Right lobe of liver (tissue), 6 donors: ENCODE measurements at regions not wholly inside any gene's neighbourhood (a gene's known extent, or its start where the extent isn't known, plus 50 kb on each side); places are given as distances from the start of the nearest gene placed in this dataset.
"Not testable (repeated sequence)": the region's sequence is repeated elsewhere in the genome, so short reads cannot be mapped to it uniquely, and the experiment has no call there.

ENCODE experiments used
- ATAC-seq, 4 donors: fragments of 200-7000 bp; cut with Tn5 transposase; one replicate each; pipeline ENCODE4 v1.9.1; 2020; ENCODE audit warnings: mild to moderate bottlenecking in 4 of 4, moderate library complexity in 4 of 4
- DNase-seq, 3 donors: peaks; one replicate each; pipeline ENCODE4 v3.0.0-alpha.2; 2020
- H3K27ac ChIP-seq, 3 donors: fragments of 200-600 bp; one replicate each; pipeline ENCODE4 v1.8.0; 2022
- H3K27me3 ChIP-seq, 2 donors: fragments of 200-600 bp; one replicate each; pipeline ENCODE4 v1.8.0; 2022
- H3K36me3 ChIP-seq, 4 donors: fragments of 200-600 bp; sonication (generic) in 1 of 4; one replicate each; pipeline versions ENCODE4 v1.5.1 to v1.8.0; 2017 to 2022; ENCODE audit warnings: control low read depth in 1 of 4
- H3K4me1 ChIP-seq, 4 donors: fragments of 200-600 bp; sonication (generic) in 1 of 4; one replicate each; pipeline versions ENCODE4 v1.5.1 to v1.8.0; 2017 to 2022; ENCODE audit warnings: control low read depth in 1 of 4
- H3K4me3 ChIP-seq, 3 donors: fragments of 200-600 bp; one replicate each; pipeline ENCODE4 v1.8.0; 2022
- H3K9me3 ChIP-seq, 4 donors: fragments of 200-600 bp; sonication (generic) in 1 of 4; one replicate each; pipeline versions ENCODE4 v1.5.1 to v1.8.0; 2017 to 2022; ENCODE audit warnings: control low read depth in 1 of 4
- CTCF ChIP-seq, 4 donors: fragments of 200-600 bp in 3 of 4; fragments of 450-650 bp in 1 of 4; IDR thresholded peaks; one replicate each; pipeline versions ENCODE4 v1.5.1 to v1.8.0; 2016 to 2022; ENCODE audit warnings: antibody characterized with exemption in 4 of 4, mild to moderate bottlenecking in 2 of 4
- POLR2A ChIP-seq: fragments of 450-650 bp; IDR thresholded peaks from one replicate; pipeline ENCODE4 v1.6.1; 2017; ENCODE audit warnings: antibody characterized with exemption, mild to moderate bottlenecking
- WGBS: methylation state at CpG from one replicate; pipeline ENCODE4 v1.1.6; 2018; ENCODE audit warnings: low coverage, low lambda C conversion rate; ENCODE audit not compliant: insufficient coverage; ENCODE audit errors: missing lambda C conversion rate; 5-methylcytosine and 5-hydroxymethylcytosine counted together
- intact Hi-C, 2 donors: fragments of 100-400 bp; cut with DNase I; formaldehyde crosslinking; loops; one replicate each; pipeline versions ENCODE4 v1.11.2 to v1.14.1; 2022
- donor health status: DM: no; HTN: yes; CAD: no.
- donor health status: DM: no; HTN: no; CAD: no.
- donor health status: DM: no; HTN: no; CAD: no.
- donor health status: DM: no; HTN: yes; CAD: no.
- donor health status: DM: no; HTN: yes; CAD: no.

GRCh38 chr18:64693766-64694165 is 544.9 kb upstream of the LINC00305 start:
- ATAC-seq = no peak
- Histone ChIP-seq H3K27ac (no peak overlapping the region), H3K36me3 (no peaks in the 10 kb centered on the region), H3K4me1 (no peaks in the 10 kb centered on the region), H3K27me3 (no peaks in the 10 kb centered on the region), H3K4me3 (no peak overlapping the region), H3K9me3 (no peaks in the 10 kb centered on the region)
- DNase-seq = no peak
- intact Hi-C loops = no loop called here
- TF ChIP-seq CTCF (IDR thresholded peaks at IDR 0.05) (no peak), POLR2A (no peak)
- 48% methylated on average over 4 of the region's 4 CpGs for WGBS

- no peaks in the 10 kb centered on the region for H3K36me3 ChIP-seq
- ATAC-seq (no peak), DNase-seq (no peak)
- TF ChIP-seq POLR2A (no peak), CTCF (IDR thresholded peaks at IDR 0.05) (no peak)
- no peaks in the 10 kb centered on the region for H3K4me1 ChIP-seq
- H3K4me3 ChIP-seq = no peak overlapping the region
- H3K9me3 ChIP-seq = no peaks in the 10 kb centered on the region
- H3K27me3 ChIP-seq = no peaks in the 10 kb centered on the region
- 57% methylated on average over 2 of the region's 2 CpGs for WGBS
- intact Hi-C loops = no loop called here
- H3K27ac ChIP-seq = no peak overlapping the region
These were observed 543.9 kb upstream of the LINC00305 start for GRCh38 chr18:64692826-64693225.

GRCh38 chr18:64679121-64679520 is 530.2 kb upstream of the LINC00305 start:
- no peak for DNase-seq
- TF ChIP-seq POLR2A (no peak), CTCF (IDR thresholded peaks at IDR 0.05) (no peak)
- Histone ChIP-seq H3K4me3 (no peak overlapping the region), H3K36me3 (no peaks in the 10 kb centered on the region), H3K27ac (no peak overlapping the region), H3K4me1 (no peaks in the 10 kb centered on the region), H3K9me3 (no peaks in the 10 kb centered on the region), H3K27me3 (no peaks in the 10 kb centered on the region)
- intact Hi-C loops = no loop called here
- WGBS = 21% methylated on average over 2 of the region's 2 CpGs
- ATAC-seq = no peak

DNA sequence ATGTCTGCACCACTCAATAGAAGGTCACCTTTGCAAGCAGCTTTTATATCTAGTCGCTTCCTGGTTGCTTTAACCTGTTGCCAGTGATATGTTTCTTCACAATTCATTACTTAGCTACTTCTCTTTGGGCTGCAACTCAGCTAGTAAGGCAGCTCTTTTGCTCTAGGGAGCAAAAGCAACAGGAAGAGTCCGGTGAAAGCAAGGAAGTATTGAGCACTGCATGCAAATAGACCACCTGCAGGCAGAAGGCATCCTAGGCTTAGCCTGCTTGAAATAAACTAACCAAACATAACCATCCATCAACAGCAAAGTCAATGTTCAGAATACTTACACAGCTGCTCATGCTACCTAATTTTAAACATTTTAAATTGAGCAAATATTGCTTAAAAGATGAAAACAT is 529.2 kb upstream of the LINC00305 start:
- H3K27ac ChIP-seq = no peak overlapping the region
- H3K27me3 ChIP-seq = no peaks in the 10 kb centered on the region
- H3K4me1 ChIP-seq = no peaks in the 10 kb centered on the region
- intact Hi-C loops = no loop called here
- DNase-seq (no peak), ATAC-seq (no peak)
- H3K9me3 ChIP-seq = no peaks in the 10 kb centered on the region
- H3K4me3 ChIP-seq = no peak overlapping the region
- TF ChIP-seq POLR2A (no peak), CTCF (IDR thresholded peaks at IDR 0.05) (no peak)
- WGBS = 36% methylated on average over 2 of the region's 2 CpGs
- no peaks in the 10 kb centered on the region for H3K36me3 ChIP-seq

DNA sequence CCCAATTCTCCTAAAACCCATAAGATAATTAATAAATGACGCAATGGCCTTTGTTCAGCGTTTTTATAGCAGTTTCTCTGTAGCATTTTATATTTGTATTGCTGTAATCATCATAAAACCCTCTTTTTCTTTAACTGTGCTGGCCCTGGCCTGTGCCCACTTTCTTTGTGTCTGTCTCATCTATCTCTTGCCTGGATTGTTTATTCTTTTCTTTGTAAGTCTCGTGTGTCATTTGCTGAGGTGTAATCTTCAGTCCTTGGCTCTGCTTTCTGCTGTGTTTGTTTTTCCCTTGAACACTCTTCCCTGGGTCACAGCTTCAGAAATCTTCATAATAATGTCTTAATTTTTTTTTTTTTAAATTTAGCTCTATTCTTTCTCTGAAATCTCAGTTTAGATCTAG is 525.8 kb upstream of the LINC00305 start:
- 26% methylated on average over 3 of the region's 3 CpGs for WGBS
- intact Hi-C loops = no loop called here
- H3K9me3 ChIP-seq = no peaks in the 10 kb centered on the region

DNA sequence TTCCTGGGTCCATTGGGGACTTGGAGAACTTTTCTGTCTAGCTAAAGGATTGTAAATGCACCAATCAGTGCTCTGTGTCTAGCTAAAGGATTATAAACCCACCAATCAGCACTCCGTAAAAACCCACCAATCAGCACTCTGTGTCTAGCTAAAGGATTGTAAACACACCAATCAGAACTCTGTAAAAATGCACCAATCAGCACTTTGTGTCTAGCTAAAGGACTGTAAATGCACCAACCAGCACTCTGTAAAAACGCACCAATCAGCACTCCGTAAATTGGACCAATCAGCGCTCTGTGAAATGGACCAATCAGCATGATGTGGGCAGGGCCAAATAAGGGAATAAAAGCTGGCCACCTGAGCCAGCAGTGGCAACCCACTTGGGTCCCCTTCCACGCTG is 522.4 kb upstream of the LINC00305 start:
- ATAC-seq, H3K4me3 ChIP-seq, H3K9me3 ChIP-seq, H3K4me1 ChIP-seq, H3K27ac ChIP-seq, intact Hi-C loops, H3K36me3 ChIP-seq, H3K27me3 ChIP-seq, DNase-seq: not testable (repeated sequence)
- 73% methylated on average over 4 of the region's 5 CpGs for WGBS

More for the DNA sequence above, 525.8 kb upstream of the LINC00305 start:
- no peaks in the 10 kb centered on the region for H3K36me3 ChIP-seq
- H3K27me3 ChIP-seq = no peaks in the 10 kb centered on the region
- no peak overlapping the region for H3K27ac ChIP-seq
- no peak for DNase-seq
- no peak overlapping the region for H3K4me3 ChIP-seq
- H3K4me1 ChIP-seq = no peaks in the 10 kb centered on the region
- TF ChIP-seq CTCF (IDR thresholded peaks at IDR 0.05) (no peak), POLR2A (no peak)
- no peak for ATAC-seq
